Body of pancreas (tissue), 4 donors: ENCODE measurements at regions not wholly inside any gene's neighbourhood (a gene's known extent, or its start where the extent isn't known, plus 50 kb on each side); places are given as distances from the start of the nearest gene placed in this dataset.

Source experiments
- CTCF ChIP-seq, 7 experiments: fragments of 450-650 bp in 4 of 7; fragments of 200-600 bp in 3 of 7; sonication (generic) in 3 of 7; IDR thresholded peaks; one replicate each; pipeline ENCODE4 v1.5.1; 2016 to 2019; ENCODE audit warnings: antibody characterized with exemption in 7 of 7
- POLR2A ChIP-seq, 3 donors: fragments of 450-650 bp; IDR thresholded peaks; one replicate each; pipeline ENCODE4 v1.6.1; 2016; ENCODE audit warnings: antibody characterized with exemption in 3 of 3, mild to moderate bottlenecking in 2 of 3

GRCh38 chr1:213905344-213905743 lies 82.4 kb upstream of the PROX1 start:
- TF ChIP-seq CTCF (IDR thresholded peaks at IDR 0.05) (no peak), POLR2A (IDR thresholded peaks at IDR 0.05) (no peak)
